GM21717 (cell line): ENCODE measurements at regions not wholly inside any gene's neighbourhood (a gene's known extent, or its start where the extent isn't known, plus 50 kb on each side); places are given as distances from the start of the nearest gene placed in this dataset.
A peak's percentile ranks its signal among the peaks of the same experiment; 100 is the strongest.
"Not testable (repeated sequence)": the region's sequence is repeated elsewhere in the genome, so short reads cannot be mapped to it uniquely, and the experiment has no call there.

Source experiments
- ATAC-seq: cut with Tn5 transposase; IDR thresholded peaks from one replicate; pipeline ENCODE4 v1.9.1; 2021; ENCODE audit warnings: mild to moderate bottlenecking, moderate library complexity; ENCODE audit not compliant: unreplicated experiment

- ATAC-seq: no peak
These were observed 272.9 kb downstream of the KLHL13 start for GRCh38 chrX:117843749-117844148.

DNA sequence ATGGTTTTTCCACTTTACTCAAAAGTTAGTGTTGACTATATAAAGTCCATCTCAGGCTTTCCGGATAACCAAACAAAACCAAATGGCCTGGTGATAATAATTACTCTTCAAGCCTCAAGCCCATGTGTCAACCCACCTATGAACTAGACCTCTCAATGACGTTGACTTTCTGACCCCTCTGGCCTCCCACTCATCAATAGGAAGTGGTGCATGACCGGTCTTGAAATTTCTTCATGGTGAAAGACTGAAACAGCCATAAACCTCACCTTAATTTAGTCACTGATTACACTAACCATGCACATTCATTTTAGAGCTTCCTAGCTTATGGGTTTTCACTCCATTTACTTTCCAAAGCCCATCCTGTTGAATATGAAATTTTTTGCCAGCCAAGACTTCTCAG lies 276.0 kb downstream of the KLHL13 start:
- no peak for ATAC-seq

GRCh38 chrX:117839544-117839943 lies 277.1 kb downstream of the KLHL13 start:
- no peak for ATAC-seq

- no peak for ATAC-seq
These were observed 277.9 kb downstream of the KLHL13 start for GRCh38 chrX:117838581-117839331.

- ATAC-seq: no peak
These were observed 281.6 kb downstream of the KLHL13 start for GRCh38 chrX:117835034-117835433.

GRCh38 chrX:117834076-117834475 lies 282.5 kb downstream of the KLHL13 start:
- ATAC-seq: no peak

GRCh38 chrX:117821472-117821871 lies 295.1 kb downstream of the KLHL13 start:
- ATAC-seq: not testable (repeated sequence)

DNA sequence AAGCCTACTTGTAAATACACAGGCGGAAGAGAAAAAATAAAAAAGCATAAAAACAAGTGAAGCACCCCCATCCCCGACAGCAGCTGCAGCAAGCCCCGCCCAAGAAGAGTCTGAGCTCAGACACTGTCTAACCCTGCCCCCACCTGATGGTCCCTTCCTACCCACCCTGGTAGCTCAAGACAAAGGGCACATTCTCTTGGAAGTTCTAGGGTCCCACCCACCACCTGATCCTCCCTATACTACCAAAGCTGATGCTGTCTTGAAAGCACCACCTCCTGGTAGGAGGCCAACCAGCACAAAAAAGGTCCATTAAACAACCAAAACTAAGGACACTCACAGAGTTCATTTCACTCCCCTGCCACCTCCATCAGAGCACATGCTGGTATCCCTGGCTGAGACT lies 308.2 kb downstream of the KLHL13 start:
- no peak for ATAC-seq

- ATAC-seq: no peak
These were observed 313.1 kb downstream of the KLHL13 start for GRCh38 chrX:117803463-117803862.

- no peak for ATAC-seq
These were observed 328.3 kb downstream of the KLHL13 start for GRCh38 chrX:117788339-117788738.

GRCh38 chrX:117771384-117771783 lies 345.2 kb downstream of the KLHL13 start:
- ATAC-seq: no peak

GRCh38 chrX:117768861-117769604 lies 347.6 kb downstream of the KLHL13 start:
- no peak for ATAC-seq

DNA sequence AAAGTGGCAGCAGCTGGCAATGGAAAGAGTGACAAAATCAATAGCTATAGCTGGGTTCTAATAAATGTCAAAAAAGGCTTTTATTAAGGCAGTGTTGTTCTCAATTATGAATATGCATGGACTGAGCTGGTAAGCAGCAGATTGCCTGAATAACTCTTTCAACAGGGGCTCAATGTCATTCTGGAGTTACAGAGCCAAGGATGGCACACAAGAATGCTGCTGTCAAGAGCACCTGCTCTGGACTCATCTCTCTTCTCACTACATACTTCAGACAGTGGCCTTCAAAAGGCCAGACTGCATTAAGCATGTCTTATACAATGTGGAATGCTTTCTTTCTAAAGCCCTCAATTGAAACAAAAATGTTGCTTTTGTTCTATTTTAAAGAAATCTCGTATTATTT lies 351.4 kb downstream of the KLHL13 start:
- ATAC-seq: no peak

DNA sequence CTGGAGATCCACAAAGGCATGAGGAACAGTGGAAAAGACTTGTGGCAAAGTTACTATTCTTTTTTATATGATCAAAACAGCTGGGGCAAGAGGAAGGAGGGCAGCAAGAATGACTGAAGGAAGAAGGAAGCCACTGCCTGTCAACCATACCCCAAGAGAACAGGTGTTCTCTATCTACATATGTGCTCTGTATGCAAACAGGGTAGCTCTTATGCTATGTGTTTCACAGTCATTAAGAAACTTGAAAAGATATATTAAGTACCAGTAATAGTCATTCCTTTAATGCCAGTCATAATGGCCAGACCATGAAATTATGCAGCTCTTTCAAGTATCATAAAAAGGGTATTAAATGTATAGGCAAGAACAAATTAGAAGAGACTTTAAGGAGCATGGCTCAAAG lies 363.9 kb downstream of the KLHL13 start:
- ATAC-seq: peak; percentile 99

GRCh38 chrX:117751155-117751554 lies 365.5 kb downstream of the KLHL13 start:
- no peak for ATAC-seq

- ATAC-seq: no peak
These were observed 371.7 kb downstream of the KLHL13 start for GRCh38 chrX:117744958-117745357.

- ATAC-seq: peak; percentile 63
These were observed 372.9 kb downstream of the KLHL13 start for GRCh38 chrX:117743469-117744251.

- ATAC-seq: no peak
These were observed 403.2 kb downstream of the KLHL13 start for GRCh38 chrX:117713411-117713810.

GRCh38 chrX:117711782-117712181 lies 404.8 kb downstream of the KLHL13 start:
- no peak for ATAC-seq

DNA sequence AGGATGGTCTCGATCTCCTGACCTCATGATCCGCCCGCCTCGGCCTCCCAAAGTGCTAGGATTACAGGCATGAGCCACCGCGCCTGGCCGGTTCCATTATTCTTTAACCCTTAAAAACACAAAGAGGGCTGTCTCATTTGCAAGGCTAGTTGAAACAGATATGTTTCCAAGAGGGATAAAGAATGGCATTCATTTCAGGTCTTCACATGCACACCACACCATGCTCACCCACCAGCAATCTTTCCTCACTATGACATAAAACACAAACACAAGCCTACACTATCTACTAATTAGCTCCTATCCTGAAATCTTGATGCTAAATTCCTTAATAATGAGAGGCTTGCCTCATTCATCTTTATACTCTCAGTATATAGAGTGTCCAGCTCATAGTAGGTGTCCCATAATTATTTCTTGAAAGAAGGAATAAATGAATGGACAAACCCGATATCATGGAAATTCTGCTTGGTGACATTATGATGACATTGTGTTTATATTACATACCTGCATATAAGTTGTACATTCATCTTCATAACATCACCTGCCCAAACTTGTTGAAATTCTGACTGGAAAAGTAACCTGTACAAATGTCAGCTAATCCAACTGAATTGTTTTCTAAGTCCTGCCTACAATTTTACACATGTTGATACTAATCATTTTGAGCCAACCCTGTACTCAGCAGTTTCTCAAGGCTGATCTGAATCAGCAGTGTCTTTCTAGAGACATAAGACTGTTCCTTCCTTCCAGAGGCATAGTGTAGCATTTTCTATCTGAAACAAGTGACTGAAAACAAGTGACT lies 408.5 kb downstream of the KLHL13 start:
- ATAC-seq: no peak

DNA sequence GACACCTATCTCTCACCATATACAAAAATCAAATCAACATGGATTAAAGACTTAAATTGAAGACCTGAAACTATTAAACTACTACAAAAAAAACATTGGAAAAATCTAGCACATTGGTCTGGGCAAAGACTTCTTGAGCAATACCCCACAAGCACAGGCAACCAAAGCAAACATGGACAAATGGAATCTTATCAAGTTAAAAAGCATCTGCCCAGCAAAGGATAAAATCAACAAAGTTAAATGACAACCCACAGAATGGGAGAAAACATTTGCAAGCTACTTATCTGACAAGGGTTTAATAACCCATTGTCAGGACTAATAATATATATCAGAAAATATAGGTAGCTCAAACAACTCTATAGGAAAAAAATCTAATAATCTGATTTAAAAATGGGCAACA lies 415.6 kb downstream of the KLHL13 start:
- ATAC-seq: no peak
